ENCODE measurements at regions not wholly inside any gene's neighbourhood (a gene's known extent, or its start where the extent isn't known, plus 50 kb on each side); places are given as distances from the start of the nearest gene placed in this dataset.

DNA sequence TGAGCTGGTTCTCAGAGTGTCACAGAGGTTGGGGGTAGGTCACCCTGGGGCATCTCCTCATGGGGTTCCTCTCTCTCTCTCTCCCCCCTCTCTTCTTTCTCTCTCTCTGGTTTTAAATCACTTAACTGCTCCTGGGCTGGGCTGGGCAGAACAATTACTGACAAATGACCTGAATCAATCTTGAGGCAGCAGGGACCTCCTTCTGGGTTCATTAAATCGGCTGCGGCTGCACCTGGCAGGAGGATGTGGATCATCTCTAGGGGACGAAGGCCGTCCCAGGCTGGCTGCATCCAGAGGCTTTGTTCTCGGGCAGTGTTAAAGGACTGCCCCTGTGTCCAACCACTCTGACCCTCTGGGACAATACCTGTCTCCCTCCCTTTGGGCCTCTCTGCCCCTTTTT lies 143.1 kb downstream of the TLE3 start:
- TF ChIP-seq CTCF (IDR thresholded peaks at IDR 0.05; ENCODE audit: unreplicated experiment): no peak
- CTCF ChIA-PET: interaction anchor here (1.0 to 1.2 kb wide), 2 partner anchors 14 to 86 kb away, joined by 3 read pairs; no protein-coding TSS in a partner anchor
- intact Hi-C loops (cut with micrococcal nuclease; ENCODE audit: unreplicated experiment): no loop called here
- no TSS peak for BruUV-seq (replicated peaks)
- Mint-ChIP-seq H3K9me3 (ENCODE audit: low read depth, unreplicated experiment) (no peaks in the 10 kb centered on the region), H3K27me3 (ENCODE audit: unreplicated experiment) (peaks cover 68% of the 10 kb centered on the region), H3K4me1 (ENCODE audit: low read depth, unreplicated experiment) (no peaks in the 10 kb centered on the region), H3K36me3 (ENCODE audit: insufficient read depth, unreplicated experiment) (no peaks in the 10 kb centered on the region), H3K27ac (ENCODE audit: unreplicated experiment) (no peak overlapping the region), H3K4me3 (ENCODE audit: low read depth, unreplicated experiment) (no peak overlapping the region)
- DNase-seq: no peak

GRCh38 chr15:69955240-69955894 lies 142.3 kb downstream of the TLE3 start:
- CTCF ChIA-PET: interaction anchor here (0.5 to 0.6 kb wide), 2 partner anchors 48 to 144 kb away, joined by 3 read pairs; no protein-coding TSS in a partner anchor
- no peak overlapping the region for H3K4me3 Mint-ChIP-seq (ENCODE audit: low read depth, unreplicated experiment)
- H3K27ac Mint-ChIP-seq (ENCODE audit: unreplicated experiment): no peak overlapping the region
- H3K4me1 Mint-ChIP-seq (ENCODE audit: low read depth, unreplicated experiment): no peaks in the 10 kb centered on the region
- no peak for DNase-seq
- H3K27me3 Mint-ChIP-seq (ENCODE audit: unreplicated experiment): peaks cover 72% of the 10 kb centered on the region
- intact Hi-C loops (cut with micrococcal nuclease; ENCODE audit: unreplicated experiment): no loop called here
- BruUV-seq (replicated peaks): no TSS peak
- no peak for TF ChIP-seq CTCF (IDR thresholded peaks at IDR 0.05; ENCODE audit: unreplicated experiment)
- H3K9me3 Mint-ChIP-seq (ENCODE audit: low read depth, unreplicated experiment): no peaks in the 10 kb centered on the region
- H3K36me3 Mint-ChIP-seq (ENCODE audit: insufficient read depth, unreplicated experiment): no peaks in the 10 kb centered on the region

DNA sequence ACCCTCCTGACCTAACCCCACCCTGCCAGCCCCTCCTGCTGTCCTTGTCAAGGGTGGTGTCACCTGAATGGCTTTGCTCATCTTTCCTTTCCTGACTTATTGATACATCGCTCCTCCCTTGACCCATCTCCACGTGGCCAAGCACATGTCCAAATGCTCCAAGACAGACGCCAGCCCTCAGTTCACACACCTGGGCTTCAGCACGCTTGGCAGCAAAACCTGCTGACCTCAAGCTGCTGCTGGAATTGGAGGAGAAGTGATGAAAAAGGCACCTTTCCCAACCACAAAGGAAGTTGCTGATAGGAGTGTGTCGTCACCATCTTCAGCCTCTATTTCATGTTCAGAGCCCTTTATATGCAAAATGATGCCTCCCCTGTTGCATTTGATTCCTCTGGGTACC lies 141.3 kb downstream of the TLE3 start:
- CTCF ChIA-PET: no interaction called here
- Mint-ChIP-seq H3K4me3 (ENCODE audit: low read depth, unreplicated experiment) (no peak overlapping the region), H3K9me3 (ENCODE audit: low read depth, unreplicated experiment) (no peaks in the 10 kb centered on the region), H3K36me3 (ENCODE audit: insufficient read depth, unreplicated experiment) (no peaks in the 10 kb centered on the region), H3K27ac (ENCODE audit: unreplicated experiment) (no peak overlapping the region), H3K4me1 (ENCODE audit: low read depth, unreplicated experiment) (no peaks in the 10 kb centered on the region), H3K27me3 (ENCODE audit: unreplicated experiment) (peaks cover 75% of the 10 kb centered on the region)
- TF ChIP-seq CTCF (IDR thresholded peaks at IDR 0.05; ENCODE audit: unreplicated experiment): no peak
- BruUV-seq (replicated peaks): no TSS peak
- intact Hi-C loops (cut with micrococcal nuclease; ENCODE audit: unreplicated experiment): no loop called here
- DNase-seq: no peak

DNA sequence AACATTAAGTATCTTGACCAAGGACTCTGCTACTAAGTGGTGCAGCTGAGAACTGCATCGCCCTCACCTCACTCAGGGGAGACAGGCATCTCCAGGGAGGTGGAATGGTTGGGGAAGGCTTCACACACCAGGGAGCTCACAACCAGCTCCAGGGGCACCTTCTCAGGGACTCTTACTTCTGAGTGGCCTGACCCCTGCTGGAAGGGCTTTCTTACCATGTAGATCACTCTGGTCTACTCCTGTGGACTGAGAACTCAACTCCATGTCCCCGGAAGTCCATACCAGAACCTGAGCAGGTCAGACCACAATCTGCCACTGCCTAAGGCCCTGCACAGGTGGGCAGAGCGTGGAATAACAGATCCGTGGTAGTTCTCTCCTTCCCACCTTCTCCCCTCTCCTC lies 140.5 kb downstream of the TLE3 start:
- no TSS peak for BruUV-seq (replicated peaks)
- H3K27ac Mint-ChIP-seq (ENCODE audit: unreplicated experiment): no peak overlapping the region
- H3K9me3 Mint-ChIP-seq (ENCODE audit: low read depth, unreplicated experiment): no peaks in the 10 kb centered on the region
- CTCF ChIA-PET: interaction anchor here (1.0 kb wide), 2 partner anchors 15 to 27 kb away, joined by 3 read pairs; no protein-coding TSS in a partner anchor
- intact Hi-C loops (cut with micrococcal nuclease; ENCODE audit: unreplicated experiment): no loop called here
- no peak for TF ChIP-seq CTCF (IDR thresholded peaks at IDR 0.05; ENCODE audit: unreplicated experiment)
- H3K4me1 Mint-ChIP-seq (ENCODE audit: low read depth, unreplicated experiment): no peaks in the 10 kb centered on the region
- H3K36me3 Mint-ChIP-seq (ENCODE audit: insufficient read depth, unreplicated experiment): no peaks in the 10 kb centered on the region
- H3K4me3 Mint-ChIP-seq (ENCODE audit: low read depth, unreplicated experiment): no peak overlapping the region
- DNase-seq: peak; percentile 11
- H3K27me3 Mint-ChIP-seq (ENCODE audit: unreplicated experiment): peaks cover 79% of the 10 kb centered on the region

All from Calu3 (cell line).